ENCODE measurements at regions not wholly inside any gene's neighbourhood (a gene's known extent, or its start where the extent isn't known, plus 50 kb on each side); places are given as distances from the start of the nearest gene placed in this dataset.
"Not testable (repeated sequence)": the region's sequence is repeated elsewhere in the genome, so short reads cannot be mapped to it uniquely, and the experiment has no call there.

DNA sequence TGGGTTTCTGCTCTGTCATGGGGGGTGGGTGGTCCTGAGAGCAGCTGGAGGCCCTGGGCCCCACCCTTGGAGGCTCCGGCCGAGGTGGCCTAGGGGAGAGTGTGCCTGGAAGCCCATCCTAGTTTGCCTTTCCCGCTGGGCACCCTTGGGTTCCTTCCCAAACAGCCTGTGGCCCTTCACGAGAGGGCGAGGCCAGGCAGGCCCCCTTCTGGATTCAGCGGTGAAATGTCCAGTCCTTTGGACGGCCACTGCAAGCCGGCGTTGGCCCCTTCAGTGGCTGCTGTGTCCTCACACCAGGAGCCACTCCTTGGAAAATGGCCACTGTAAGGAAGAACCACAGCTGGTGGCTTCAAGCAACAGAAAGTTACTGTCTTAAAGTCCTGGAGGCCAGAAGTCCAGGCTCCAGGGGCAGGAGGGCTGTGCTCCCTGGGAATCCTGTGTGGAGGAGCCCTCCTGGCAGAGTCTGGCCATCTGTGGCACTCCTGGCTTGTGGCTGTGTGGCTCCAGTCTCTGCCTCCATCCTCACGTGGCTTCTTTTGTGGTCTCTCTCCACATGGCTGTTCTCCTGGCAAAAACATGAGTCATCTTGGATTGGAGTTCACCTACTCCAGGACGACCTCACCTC lies 854.1 kb downstream of the TBC1D22A start:
- DNase-seq, result no peak

DNA sequence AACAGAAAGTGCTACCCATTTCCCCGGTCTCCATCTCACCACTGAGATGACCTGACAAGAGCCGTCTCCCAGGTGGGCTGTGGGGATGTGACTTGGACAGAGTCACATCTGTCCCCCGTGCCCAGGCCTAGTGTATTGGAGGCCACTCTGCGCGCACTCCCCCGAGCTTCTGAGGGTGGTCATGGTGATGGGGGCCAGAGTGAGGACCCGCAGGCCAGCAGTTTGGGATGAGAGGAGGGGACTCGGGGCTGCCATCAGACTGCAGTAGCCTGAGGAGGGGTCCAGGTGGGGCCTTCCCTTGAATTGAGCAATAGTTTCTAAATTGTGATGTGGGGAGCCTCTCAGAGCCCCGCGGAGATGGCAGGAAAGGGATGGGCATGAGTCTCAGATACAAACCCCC lies 852.6 kb downstream of the TBC1D22A start:
- no peak for DNase-seq

DNA sequence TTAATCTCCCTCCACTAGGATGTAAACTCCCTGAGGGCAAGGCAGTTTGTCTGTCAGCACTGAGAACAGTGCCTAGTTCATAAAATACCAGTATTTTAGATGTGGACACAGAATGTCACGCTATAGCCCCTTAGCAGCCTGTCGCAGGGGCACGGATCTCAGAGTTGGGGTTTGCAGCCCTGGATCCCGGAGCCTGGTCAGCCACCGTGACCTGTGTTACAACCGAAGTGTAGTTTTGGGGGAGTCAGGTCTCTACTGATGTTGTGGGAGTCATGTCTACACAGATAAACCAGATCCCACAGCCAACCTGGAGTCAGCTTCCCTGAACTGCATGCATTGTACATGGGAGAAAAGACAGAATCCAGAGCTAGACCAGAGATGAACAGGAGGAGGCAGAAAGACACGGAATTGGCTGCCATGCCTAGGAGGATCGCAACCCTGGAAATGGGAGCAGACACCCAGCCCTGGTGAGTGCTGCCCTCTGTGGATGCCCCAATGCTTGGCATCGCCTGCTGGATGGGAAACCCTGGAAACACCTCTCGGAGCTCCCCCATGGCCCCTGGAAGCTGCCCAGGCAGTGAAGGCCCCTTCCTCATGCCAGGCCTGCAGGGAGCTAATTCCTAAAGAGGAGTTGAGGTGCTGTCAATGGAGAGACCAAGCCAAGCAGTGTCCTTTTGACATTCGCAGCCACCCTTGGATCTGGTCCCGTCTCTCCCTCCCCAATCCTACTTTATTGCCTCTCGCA lies 851.3 kb downstream of the TBC1D22A start:
- no peak for DNase-seq

DNA sequence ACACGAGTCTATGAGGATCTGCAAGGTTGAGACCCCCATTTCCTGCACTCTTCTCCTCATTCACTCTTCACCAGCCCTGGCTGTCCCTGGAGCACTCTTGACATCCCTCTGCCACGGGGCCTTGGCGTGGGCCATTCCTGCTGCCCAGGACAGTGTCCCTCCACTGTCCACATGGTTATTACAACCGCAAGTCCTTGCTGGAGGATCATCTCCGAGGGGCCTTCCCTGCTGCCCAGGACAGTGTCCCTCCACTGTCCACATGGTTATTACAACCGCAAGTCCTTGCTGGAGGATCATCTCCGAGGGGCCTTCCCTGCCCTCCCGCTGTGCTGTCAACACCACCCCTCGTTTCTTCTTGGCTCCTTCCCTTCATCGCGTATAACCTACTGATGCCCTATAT lies 850.7 kb downstream of the TBC1D22A start:
- DNase-seq, result not testable (repeated sequence)

DNA sequence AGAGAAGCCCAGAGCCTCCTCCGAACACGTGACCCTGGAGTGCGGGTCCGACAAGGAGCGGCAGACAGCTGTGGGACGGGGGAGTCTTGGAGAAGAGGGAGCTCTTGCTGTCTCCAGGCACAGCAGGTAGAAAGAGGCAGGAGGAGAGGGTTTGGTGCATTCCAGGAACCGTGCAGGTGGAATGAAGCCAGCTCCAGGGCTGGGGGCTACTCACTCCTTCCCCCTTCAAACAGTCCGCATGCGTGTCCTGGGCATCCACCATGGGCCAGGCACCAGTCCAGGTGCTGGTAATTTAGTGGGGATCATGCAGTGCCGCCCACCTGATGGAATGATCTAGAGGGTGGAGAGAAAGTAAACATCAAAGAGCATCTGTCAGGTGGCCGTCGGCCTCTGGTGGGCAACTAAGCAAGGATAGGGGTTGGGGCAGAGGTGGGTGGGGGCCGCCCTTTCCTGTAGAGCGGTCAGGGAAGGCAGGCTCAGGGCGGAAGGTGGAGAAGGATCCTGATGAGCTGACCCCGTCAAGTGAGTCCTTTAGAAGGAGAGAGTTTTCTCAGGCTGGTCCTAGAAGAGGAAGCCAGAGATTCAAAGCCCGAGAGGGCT lies 850.0 kb downstream of the TBC1D22A start:
- DNase-seq, result no peak

DNA sequence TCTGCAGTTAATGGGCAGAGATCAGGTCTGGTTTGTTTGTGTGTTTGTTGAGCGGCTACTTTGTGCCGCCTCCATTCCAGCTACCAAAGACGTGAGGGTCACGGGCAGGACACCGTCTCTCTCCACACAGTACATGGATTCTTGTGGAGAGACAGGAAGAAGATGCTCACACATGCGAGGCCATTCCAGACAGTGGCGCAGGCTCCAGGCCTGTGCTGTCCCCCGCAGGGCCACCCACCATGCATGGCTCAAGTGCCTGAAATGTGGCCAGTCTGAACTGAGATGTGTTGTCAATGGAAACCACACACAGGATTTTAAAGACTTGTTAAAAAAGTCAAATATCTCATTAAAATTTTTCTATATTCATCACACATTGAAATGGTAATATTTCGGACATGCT lies 848.3 kb downstream of the TBC1D22A start:
- DNase-seq, result no peak

DNA sequence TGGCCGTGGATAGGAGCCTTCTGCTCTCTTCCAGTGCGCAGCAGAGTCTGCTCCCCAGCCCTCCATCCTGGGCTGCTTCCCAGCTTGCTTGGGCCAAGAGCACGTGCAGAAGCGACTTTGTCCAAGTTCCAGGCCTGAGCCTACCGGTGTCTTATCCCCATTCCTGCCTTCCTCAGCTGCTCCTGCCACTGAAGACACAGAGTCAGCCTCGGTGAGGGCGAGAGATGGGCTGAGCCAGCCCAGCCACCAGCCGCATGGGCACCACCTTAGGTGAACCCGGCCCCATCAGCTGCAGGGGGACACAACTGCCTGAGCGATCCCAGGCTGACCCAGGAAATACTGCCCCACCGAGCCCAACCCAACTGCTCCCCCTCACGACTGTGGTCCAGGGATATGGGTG lies 847.8 kb downstream of the TBC1D22A start:
- no peak for DNase-seq

DNA sequence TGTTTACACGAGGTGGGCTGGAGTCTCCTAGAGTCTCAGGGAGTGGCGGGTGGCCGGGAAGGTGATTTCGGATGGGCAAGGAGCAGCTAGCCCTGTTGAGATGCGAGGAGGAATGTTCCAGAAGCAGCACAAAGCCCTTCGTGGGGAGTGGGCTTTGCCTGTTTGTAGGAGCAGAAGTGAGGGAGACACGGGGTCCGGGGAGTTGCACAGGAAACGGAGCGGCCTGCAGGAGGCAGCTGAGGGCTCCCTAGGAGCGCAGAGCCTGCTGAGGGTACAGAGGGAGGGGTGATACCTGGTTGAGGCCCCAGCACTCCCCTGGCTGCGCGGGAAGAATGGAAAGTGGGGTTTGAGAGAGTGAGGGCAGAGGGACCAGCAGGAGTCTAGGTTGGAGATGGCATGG lies 847.2 kb downstream of the TBC1D22A start:
- no peak for DNase-seq

DNA sequence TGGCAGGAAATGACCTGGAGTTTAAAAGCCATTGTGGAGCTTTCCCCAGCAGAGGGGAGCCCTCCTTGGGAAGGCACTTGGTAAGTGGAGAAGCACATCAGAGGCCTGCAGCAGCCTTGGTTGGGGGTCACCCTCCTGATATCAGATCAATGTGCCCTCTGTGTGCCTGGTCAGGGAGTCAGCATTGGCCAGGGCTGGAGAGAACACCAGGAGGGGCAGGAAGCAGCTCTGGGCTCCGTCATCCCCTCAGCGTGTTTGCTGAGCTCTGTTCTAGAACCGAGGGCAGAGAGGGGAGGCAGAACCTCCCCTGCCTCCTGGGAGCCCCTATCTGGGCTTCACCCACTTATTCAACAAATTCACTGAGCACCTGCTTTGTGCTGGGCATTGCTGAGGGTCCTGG lies 846.0 kb downstream of the TBC1D22A start:
- DNase-seq, result no peak

DNA sequence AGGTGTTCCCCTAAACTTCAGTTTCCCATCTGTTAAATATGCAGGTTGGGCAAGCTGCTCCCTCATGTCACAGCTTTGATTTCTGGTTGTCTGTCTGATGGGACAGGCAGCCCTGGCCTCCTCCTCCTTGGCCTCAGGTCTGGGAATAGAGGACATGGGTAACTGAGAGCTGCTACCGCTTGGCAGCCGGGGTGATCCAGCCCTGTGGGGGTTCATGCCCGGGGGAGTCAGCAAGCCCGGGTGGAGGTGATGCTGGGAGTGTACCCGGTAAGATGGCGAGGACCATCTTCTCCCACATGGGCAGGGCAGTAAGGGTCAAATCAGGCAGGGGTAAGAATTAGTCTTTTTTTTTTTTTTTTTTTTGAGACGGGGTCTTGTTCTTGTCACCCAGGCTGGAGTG lies 845.0 kb downstream of the TBC1D22A start:
- no peak for DNase-seq

DNA sequence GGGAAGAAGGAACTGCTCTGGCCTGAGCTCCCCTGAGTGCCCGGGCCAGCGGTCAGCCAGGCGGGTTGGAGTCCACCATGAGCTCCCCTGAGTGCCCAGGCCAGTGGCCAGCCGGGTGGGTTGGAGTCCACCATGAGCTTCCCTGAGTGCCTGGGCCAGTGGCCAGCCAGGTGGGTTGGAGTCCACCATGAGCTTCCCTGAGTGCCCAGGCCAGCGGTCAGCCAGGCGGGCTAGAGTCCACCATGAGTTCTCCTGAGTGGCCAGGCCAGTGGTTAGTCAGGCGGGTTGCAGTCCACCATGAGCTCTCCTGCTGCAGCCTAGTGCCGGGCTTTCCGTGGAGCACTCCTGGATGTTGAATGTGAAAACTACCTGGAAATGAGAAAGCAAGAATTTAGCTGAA lies 844.0 kb downstream of the TBC1D22A start:
- DNase-seq, result no peak

DNA sequence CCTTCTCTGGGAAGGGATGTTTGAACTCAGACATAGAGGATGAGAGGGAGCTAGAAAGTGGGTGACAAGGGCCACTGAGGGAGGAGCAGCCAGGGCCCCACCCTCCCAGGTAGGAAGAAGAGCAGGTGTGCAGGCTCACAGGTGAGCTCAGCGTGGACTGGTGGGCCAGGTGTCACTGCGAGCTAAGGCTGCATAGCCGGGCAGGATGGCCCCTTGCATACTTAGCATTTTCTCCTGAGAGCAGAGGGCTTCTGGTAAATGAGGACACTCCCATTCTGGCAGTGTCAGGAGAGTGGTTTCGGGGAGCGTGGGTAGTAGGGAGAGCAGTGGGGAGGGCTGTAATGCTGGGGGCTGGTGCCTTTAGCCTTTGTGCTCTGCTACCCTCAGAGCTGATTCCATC lies 843.4 kb downstream of the TBC1D22A start:
- no peak for DNase-seq

DNA sequence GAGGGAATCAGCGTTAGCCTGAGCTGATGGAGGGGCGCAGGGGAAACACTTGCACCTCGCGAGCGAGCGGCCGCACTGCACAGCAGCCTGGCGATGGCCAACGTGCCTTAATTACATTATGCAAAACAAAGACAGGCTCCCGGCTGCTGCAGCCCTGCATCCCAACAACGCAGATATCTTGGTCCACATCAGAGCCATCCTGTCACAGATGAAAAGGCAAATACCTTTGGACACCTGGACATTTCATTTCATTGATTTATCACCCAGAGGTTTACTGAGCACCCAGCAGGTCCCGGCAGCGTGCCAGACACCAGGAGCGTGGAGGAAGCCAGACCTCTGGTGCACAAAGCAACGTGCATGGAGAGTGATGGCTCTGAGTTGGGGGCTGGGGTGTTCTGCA lies 843.0 kb downstream of the TBC1D22A start:
- no peak for DNase-seq

DNA sequence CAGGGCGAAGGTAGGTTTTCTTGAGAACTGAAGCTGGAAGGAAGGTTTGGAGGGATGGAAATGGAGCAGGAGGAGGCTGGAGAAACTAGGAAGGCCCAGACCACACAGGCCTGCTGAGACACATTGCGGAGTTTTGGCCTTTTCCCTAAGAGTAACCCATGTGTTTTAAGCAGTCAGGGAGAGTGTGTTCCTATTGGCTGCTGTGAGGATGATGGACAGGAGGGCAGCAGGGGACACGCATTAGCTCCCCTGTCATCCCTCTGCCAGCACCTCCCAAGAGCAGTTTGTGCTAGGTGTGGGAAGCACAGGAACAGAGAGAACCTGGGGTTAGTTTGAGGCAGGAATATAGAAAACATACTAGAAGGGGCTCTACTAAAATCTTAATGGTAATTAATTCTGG lies 842.1 kb downstream of the TBC1D22A start:
- DNase-seq, result no peak

DNA sequence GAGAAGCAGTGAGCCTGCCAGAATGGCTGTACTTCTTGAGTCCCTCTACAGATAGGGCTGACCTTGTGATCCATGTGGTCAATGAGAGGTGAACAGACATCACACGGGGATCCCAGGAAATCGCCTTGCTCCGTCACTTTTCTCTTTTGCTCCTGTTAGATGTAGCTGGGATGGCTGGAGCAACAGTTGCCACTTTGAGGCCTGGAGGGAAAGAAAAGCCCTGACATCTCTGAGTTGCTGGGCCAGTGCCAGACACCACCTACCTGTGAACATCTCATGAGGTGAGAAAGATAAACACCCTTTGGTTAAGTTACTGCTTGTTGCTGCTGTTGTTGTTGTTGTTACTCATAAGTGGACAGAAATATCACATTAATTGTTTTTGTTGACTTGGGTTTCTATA lies 840.3 kb downstream of the TBC1D22A start:
- DNase-seq, result no peak

DNA sequence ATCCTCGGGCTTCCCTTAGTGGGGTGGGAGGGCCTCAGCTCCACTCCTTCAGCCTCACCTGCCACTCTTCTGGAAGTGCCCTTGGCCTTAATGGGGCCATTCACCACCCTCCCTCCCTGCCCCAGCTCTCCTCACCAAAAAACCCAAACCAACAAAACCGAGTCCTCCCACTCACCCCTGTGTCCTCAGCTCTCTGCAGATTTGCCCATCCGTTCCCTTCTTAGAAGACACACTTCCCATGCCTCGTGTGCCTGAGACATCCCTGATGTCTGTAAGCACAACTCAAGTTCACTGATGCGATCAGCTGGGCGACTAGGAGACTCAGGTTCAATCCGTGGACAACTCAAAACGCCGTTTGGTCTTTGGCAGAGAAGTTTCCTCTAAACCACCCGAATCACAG lies 839.2 kb downstream of the TBC1D22A start:
- DNase-seq, result no peak

DNA sequence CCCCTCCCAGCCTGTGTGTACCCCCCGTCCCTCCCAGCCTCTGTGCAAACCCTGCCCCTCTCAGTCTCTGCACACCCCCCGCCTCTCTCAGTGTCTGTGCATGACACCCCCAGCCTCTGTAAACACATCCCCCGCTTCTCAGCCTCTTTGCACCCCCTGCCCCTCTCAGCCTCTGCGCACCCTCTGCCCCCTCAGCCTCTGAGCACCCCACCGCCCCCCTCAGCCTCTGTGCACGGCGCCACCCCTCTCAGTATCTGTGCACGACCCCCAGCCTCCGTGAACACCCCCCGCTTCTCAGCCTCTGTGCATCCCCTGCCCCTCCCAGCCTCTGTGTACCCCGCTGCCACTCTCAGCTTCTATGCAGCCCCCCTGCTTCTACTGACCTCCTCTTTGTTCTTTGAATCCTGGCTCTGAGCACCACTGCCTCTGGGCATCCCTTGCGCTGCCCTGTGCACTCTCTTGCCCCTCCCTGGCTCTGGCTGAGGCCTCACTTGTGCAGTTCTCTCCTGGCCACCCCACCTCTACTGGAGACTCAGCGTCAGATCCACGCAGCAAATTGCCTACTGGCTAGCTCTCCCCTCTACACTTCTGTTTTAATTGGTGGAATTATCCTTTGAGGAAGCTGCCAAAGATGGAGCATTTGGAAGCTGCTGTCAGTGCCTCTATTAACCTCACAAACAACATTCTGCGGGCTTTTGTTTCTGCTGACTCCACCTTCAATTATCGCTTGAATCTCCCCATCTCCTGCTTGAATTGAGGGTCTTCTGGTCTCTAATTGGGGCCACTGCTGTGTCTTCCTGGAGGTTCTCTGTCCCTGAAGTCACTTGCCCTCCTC lies 838.6 kb downstream of the TBC1D22A start:
- no peak for DNase-seq

DNA sequence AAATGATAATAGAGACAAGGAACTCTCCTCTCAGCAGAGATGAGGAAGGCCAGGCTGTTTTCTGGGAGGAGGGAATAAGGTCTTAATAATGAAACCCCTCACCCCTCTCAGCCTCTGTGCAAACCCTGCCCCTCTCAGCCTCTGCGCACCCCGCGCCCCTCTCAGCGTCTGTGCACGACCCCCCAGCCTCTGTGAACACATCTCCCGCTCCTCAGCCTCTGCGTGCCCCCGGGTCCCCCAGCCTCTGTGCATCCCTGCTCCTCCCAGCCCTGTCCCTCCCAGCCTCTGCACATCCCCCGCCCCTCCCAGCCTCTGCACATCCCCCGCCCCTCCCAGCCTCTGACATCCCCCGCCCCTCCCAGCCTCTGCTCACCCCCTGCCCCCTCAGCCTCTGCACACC lies 837.8 kb downstream of the TBC1D22A start:
- DNase-seq, result no peak

DNA sequence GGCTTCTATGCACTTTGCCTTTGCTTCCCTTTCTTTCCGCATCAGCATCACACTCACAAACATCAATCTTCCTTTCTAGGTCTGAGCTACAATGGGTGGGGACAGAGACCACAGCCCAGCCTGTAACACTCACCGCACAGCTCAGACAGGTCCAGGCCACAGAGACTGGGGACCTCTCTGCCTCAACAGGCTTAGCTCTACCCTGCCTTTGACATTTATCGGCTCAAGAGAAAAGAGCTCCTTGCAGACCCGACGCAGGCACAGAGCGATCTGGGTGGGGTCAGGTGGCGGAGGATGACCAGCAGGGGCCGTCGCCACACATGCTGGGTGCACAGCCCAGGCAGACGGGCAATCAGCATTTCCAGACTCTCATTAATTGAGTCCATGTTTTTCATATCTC lies 837.3 kb downstream of the TBC1D22A start:
- DNase-seq, result no peak

DNA sequence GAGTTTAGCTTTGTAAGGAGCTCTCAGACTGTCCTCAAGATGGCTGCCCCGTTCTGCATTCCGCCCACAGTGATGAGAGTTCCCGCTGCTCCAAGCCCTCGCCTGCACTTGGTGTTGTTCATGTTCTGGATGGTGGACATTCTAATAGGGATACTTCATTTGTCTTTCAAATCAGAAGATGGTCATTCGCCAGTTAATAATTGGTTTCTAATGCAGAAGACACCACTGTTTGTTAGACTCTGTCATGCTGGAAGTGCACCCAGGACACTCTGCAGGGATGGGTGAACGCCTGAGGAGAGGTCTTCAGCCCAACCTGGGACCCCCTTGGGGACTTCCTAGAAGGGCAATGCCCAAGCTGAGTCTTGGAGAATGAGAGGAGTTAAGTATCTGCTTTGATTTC lies 836.4 kb downstream of the TBC1D22A start:
- DNase-seq, result no peak

DNA sequence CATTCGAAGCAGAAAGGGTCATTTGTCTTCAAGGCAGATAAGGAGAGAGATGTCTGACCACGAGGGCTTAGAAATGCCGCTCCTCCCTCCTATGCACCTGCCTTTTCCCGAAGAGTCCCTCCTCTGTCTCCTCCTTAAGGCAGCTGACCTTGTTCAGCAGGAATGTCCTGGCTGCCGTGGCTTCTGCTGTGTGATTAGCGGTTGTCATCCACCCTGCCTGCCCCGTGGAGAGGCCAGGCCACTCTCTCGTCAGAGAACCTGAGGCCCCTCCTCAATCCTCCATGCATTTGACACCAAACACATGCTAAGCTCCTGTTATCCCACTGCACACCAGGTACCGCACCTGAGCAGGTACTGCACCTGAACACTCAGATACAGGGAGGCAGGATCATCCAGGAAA lies 834.6 kb downstream of the TBC1D22A start:
- DNase-seq, result no peak

DNA sequence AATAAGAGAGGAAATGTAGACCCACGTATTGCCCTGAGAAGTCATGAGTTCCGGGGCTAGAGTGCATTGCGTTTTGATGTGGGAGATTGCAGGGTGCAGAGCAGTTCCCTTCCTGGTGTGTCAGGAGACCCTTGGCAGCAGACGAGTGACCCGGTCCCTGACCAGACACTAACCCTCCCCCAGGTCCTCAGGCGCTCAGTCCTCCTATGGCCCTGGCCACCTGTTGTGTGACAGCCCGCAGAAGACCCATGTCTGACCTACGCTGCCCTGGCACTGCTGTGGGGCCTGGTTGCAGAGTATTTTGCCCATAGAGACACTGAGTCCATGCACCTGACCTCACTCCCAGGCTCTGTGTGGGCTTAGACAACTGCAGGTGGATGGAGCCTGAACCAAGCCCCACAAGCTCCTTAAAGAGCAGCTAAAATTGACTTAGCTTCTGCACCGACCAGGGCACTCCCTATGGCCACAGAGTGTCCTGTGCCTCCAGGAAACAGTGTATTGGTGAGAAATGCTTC lies 833.8 kb downstream of the TBC1D22A start:
- no peak for DNase-seq

DNA sequence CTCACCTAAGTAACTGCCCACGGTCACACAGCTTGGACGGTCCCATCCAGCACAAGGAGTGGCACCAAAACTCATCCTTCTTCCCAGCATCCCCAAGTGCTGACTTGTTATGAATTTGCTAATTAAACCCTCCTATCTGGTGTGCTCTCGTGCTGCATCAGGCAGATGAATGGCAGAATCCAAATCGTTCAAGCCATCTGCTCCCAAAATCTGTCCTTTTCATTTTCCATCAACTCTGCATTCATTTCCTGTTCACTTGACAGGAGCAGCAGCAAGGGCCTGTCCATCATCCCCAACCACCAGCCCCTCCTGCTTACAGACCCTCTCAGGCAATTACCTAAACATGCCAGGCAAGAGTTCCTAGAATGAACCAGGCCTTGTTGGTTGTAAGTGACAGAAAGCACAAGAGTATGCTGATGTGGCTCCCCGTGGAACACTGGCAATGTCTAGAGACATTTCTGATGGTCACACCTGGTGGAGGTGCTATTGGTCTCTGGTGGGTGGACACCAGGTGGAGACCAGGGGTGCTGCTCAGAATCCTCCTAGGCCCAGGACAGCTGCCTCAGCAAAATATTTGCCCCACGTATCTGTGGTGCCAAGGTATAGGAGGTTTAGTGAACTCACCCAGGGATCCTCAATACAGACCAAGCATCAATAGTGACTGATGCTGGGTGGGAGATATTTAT lies 832.5 kb downstream of the TBC1D22A start:
- no peak for DNase-seq

Data from activated CD4-positive, alpha-beta T cell treated with anti-CD3 and anti-CD28 coated beads, Interleukin-2, amount 50 U/mL, for 16 hours (primary cell).